ENCODE measurements at regions not wholly inside any gene's neighbourhood (a gene's known extent, or its start where the extent isn't known, plus 50 kb on each side); places are given as distances from the start of the nearest gene placed in this dataset.

- TF ChIP-seq POLR2AphosphoS5 (IDR thresholded peaks at IDR 0.05; ENCODE audit: low read depth, low read length) (no peak), REST (IDR thresholded peaks at IDR 0.05; ENCODE audit: insufficient read depth in 1 of 2, low read depth in 2 of 2, low read length in 2 of 2) (no peak)
These were observed 315.8 kb upstream of the POU5F2 start for GRCh38 chr5:94057217-94057616.

- no peak for TF ChIP-seq POLR2AphosphoS5 (IDR thresholded peaks at IDR 0.05; ENCODE audit: low read depth, low read length)
- no peak for TF ChIP-seq FOXP2 (optimal IDR thresholded peaks at IDR 0.05; ENCODE audit: borderline replicate concordance, extremely low read depth, extremely low read length, insufficient read depth)
- TF ChIP-seq SIN3A (IDR thresholded peaks at IDR 0.05; ENCODE audit: borderline replicate concordance, insufficient read depth, low read length): no peak
- TF ChIP-seq TAF1 (IDR thresholded peaks at IDR 0.05; ENCODE audit: borderline replicate concordance, insufficient read depth, low read length): no peak
- TF ChIP-seq REST (IDR thresholded peaks at IDR 0.05; ENCODE audit: insufficient read depth in 1 of 2, low read depth in 2 of 2, low read length in 2 of 2): no peak
These were observed 304.7 kb upstream of the POU5F2 start for GRCh38 chr5:94045839-94046782.

- TF ChIP-seq TAF1 (IDR thresholded peaks at IDR 0.05; ENCODE audit: borderline replicate concordance, insufficient read depth, low read length) (no peak), POLR2AphosphoS5 (IDR thresholded peaks at IDR 0.05; ENCODE audit: low read depth, low read length) (no peak), SIN3A (IDR thresholded peaks at IDR 0.05; ENCODE audit: borderline replicate concordance, insufficient read depth, low read length) (no peak), REST (IDR thresholded peaks at IDR 0.05; ENCODE audit: insufficient read depth in 1 of 2, low read depth in 2 of 2, low read length in 2 of 2) (no peak), FOXP2 (optimal IDR thresholded peaks at IDR 0.05; ENCODE audit: borderline replicate concordance, extremely low read depth, extremely low read length, insufficient read depth) (no peak)
These were observed 301.9 kb upstream of the POU5F2 start for GRCh38 chr5:94043311-94043710.

GRCh38 chr5:94040591-94041148 is 299.3 kb upstream of the POU5F2 start:
- TF ChIP-seq POLR2AphosphoS5 (IDR thresholded peaks at IDR 0.05; ENCODE audit: low read depth, low read length) (no peak), TAF1 (IDR thresholded peaks at IDR 0.05; ENCODE audit: borderline replicate concordance, insufficient read depth, low read length) (no peak), FOXP2 (optimal IDR thresholded peaks at IDR 0.05; ENCODE audit: borderline replicate concordance, extremely low read depth, extremely low read length, insufficient read depth) (no peak), REST (IDR thresholded peaks at IDR 0.05; ENCODE audit: insufficient read depth in 1 of 2, low read depth in 2 of 2, low read length in 2 of 2) (no peak)

Measured in PFSK-1 (cell line).